ENCODE measurements at regions not wholly inside any gene's neighbourhood (a gene's known extent, or its start where the extent isn't known, plus 50 kb on each side); places are given as distances from the start of the nearest gene placed in this dataset.
"Not testable (repeated sequence)": the region's sequence is repeated elsewhere in the genome, so short reads cannot be mapped to it uniquely, and the experiment has no call there.

DNA sequence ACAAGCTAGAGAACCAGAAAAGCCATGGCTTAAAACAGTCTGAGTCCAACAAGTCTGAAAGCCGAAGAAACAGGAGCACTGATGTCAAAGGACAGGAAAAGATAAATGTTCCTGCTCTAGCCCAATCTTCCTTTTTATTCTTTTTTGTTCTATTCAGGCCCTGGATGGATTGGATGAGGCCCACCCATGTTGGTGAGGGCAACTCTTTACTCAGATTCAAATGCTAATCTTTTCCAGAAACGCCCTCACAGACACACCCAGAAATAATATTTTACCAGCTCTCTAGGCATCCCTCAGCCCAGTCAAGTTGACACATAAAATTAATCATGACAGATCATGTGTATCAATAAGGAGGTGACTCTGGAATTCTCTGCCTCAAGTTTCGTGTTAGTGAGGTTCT lies 1002.7 kb downstream of the STPG2 start:
- H3K27me3 ChIP-seq (ENCODE audit: control insufficient read depth, insufficient read depth, low read length), result no peaks in the 10 kb centered on the region
- DNase-seq, result no peak
- no peaks in the 10 kb centered on the region for H3K36me3 ChIP-seq (replicated peaks; ENCODE audit: control insufficient read depth, insufficient read depth, low read length)
- H3K4me3 ChIP-seq (ENCODE audit: insufficient read depth, low read depth, low read length), result peak overlapping the region; percentile 49; the same call in 1 of the 2 replicates

GRCh38 chr4:97141332-97141731 lies 1001.9 kb downstream of the STPG2 start:
- H3K4me3 ChIP-seq (ENCODE audit: insufficient read depth, low read depth, low read length), result peak overlapping the region; percentile 49; the same call in 1 of the 2 replicates
- not testable (repeated sequence) for H3K27me3 ChIP-seq (ENCODE audit: control insufficient read depth, insufficient read depth, low read length); H3K36me3 ChIP-seq (replicated peaks; ENCODE audit: control insufficient read depth, insufficient read depth, low read length); DNase-seq

DNA sequence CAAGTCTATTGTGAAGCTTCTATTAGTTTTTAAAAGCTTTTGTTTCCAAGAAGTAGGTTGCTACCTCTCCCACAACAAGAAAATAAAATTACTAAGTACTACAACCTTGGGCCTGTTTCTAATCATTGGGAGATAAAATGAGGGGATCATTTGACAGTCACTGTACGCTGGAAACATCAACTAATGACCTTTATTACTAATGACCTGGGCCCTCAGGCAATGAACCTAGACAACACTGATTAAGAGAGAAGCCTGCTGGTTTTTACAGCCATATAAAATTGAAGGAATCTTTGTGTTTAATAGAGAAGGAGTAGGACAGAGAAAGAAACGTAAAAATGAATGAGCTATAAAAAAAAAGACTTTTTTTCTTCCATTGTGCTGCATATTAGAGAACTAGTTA lies 1000.9 kb downstream of the STPG2 start:
- H3K36me3 ChIP-seq (replicated peaks; ENCODE audit: control insufficient read depth, insufficient read depth, low read length), result no peaks in the 10 kb centered on the region
- DNase-seq, result no peak
- H3K4me3 ChIP-seq (ENCODE audit: insufficient read depth, low read depth, low read length), result no peak overlapping the region
- H3K27me3 ChIP-seq (ENCODE audit: control insufficient read depth, insufficient read depth, low read length), result no peaks in the 10 kb centered on the region

GRCh38 chr4:97142893-97143292 lies 1000.4 kb downstream of the STPG2 start:
- Histone ChIP-seq H3K27me3 (ENCODE audit: control insufficient read depth, insufficient read depth, low read length) (no peaks in the 10 kb centered on the region), H3K36me3 (replicated peaks; ENCODE audit: control insufficient read depth, insufficient read depth, low read length) (no peaks in the 10 kb centered on the region), H3K4me3 (ENCODE audit: insufficient read depth, low read depth, low read length) (no peak overlapping the region)
- DNase-seq, result no peak

GRCh38 chr4:97144199-97144598 lies 999.1 kb downstream of the STPG2 start:
- DNase-seq, result no peak

DNA sequence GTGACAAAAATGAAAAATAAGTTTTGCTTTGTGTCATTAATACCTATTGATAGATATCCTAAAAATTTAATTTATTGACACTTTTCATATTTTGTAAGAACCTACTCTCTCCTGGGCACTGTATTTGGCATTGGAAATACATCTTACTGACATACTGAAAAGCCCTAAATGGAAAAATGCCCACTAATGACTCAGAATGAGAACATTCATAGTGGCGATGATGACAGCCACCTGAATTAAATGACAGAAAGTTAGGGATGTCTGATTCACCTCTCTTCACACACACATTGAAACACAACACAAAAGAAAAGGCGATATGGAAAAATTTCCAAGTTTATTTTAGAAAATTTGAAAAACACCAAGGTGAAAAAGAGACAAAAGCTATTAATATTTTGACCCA lies 992.3 kb downstream of the STPG2 start:
- no peaks in the 10 kb centered on the region for H3K36me3 ChIP-seq (replicated peaks; ENCODE audit: control insufficient read depth, insufficient read depth, low read length)
- DNase-seq, result no peak
- H3K4me3 ChIP-seq (ENCODE audit: insufficient read depth, low read depth, low read length), result no peak overlapping the region
- H3K27me3 ChIP-seq (ENCODE audit: control insufficient read depth, insufficient read depth, low read length), result no peaks in the 10 kb centered on the region

More at GRCh38 chr4:97144199-97144598, 999.1 kb downstream of the STPG2 start:
- H3K27me3 ChIP-seq (ENCODE audit: control insufficient read depth, insufficient read depth, low read length), result no peaks in the 10 kb centered on the region
- H3K4me3 ChIP-seq (ENCODE audit: insufficient read depth, low read depth, low read length), result no peak overlapping the region
- H3K36me3 ChIP-seq (replicated peaks; ENCODE audit: control insufficient read depth, insufficient read depth, low read length), result no peaks in the 10 kb centered on the region

GRCh38 chr4:97152149-97152548 lies 991.1 kb downstream of the STPG2 start:
- no peaks in the 10 kb centered on the region for H3K36me3 ChIP-seq (replicated peaks; ENCODE audit: control insufficient read depth, insufficient read depth, low read length)
- no peak overlapping the region for H3K4me3 ChIP-seq (ENCODE audit: insufficient read depth, low read depth, low read length)
- H3K27me3 ChIP-seq (ENCODE audit: control insufficient read depth, insufficient read depth, low read length), result no peaks in the 10 kb centered on the region
- no peak for DNase-seq

GRCh38 chr4:97153042-97153441 lies 990.2 kb downstream of the STPG2 start:
- DNase-seq, result peak; percentile 0

DNA sequence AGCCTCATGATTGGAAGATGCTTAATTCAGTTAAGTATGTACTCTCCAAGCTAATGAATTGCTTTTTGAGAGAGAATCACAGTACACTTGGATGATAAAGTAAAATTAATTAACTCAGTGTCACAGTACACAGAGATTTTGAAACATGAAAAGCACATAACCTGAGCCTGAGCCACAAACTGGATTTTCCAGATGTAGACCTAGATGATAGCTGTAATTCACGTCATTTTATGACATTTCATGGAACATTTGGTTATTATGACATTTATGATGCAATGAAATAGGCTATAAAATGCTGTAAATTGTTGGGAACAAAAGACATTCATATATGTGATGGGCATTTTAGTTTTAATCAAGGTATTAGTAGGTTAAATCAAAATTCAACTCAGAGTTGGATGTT lies 983.7 kb downstream of the STPG2 start:
- no peak for DNase-seq
- Histone ChIP-seq H3K36me3 (replicated peaks; ENCODE audit: control insufficient read depth, insufficient read depth, low read length) (no peaks in the 10 kb centered on the region), H3K27me3 (ENCODE audit: control insufficient read depth, insufficient read depth, low read length) (no peaks in the 10 kb centered on the region), H3K4me3 (ENCODE audit: insufficient read depth, low read depth, low read length) (no peak overlapping the region)

More at GRCh38 chr4:97153042-97153441, 990.2 kb downstream of the STPG2 start:
- Histone ChIP-seq H3K4me3 (ENCODE audit: insufficient read depth, low read depth, low read length) (no peak overlapping the region), H3K27me3 (ENCODE audit: control insufficient read depth, insufficient read depth, low read length) (no peaks in the 10 kb centered on the region), H3K36me3 (replicated peaks; ENCODE audit: control insufficient read depth, insufficient read depth, low read length) (no peaks in the 10 kb centered on the region)

- no peaks in the 10 kb centered on the region for H3K27me3 ChIP-seq (ENCODE audit: control insufficient read depth, insufficient read depth, low read length)
- H3K36me3 ChIP-seq (replicated peaks; ENCODE audit: control insufficient read depth, insufficient read depth, low read length), result no peaks in the 10 kb centered on the region
- DNase-seq, result no peak
- no peak overlapping the region for H3K4me3 ChIP-seq (ENCODE audit: insufficient read depth, low read depth, low read length)
These were observed 958.0 kb downstream of the STPG2 start for GRCh38 chr4:97185233-97185632.

GRCh38 chr4:97197106-97197505 lies 946.2 kb downstream of the STPG2 start:
- Histone ChIP-seq H3K36me3 (replicated peaks; ENCODE audit: control insufficient read depth, insufficient read depth, low read length) (no peaks in the 10 kb centered on the region), H3K27me3 (ENCODE audit: control insufficient read depth, insufficient read depth, low read length) (no peaks in the 10 kb centered on the region), H3K4me3 (ENCODE audit: insufficient read depth, low read depth, low read length) (no peak overlapping the region)
- DNase-seq, result no peak

DNA sequence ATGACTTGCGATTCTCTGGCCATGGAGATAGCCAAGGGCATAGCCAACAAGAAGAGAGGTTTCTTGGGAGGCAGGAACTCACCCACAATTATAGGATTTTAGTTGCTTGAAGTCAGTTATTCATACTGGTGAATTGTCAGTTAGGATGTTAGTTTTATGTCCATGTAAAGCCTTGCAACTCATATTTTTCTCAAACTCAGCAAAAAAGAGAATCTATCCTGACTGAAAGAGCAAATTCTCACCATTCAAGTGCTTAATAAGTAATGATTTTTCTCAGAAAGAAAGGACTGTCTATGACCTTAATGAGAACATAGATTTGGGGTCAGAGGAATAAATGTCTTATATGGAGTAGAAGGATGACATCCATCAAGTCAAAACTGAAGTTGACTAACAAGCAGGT lies 934.5 kb downstream of the STPG2 start:
- no peak overlapping the region for H3K4me3 ChIP-seq (ENCODE audit: insufficient read depth, low read depth, low read length)
- no peaks in the 10 kb centered on the region for H3K27me3 ChIP-seq (ENCODE audit: control insufficient read depth, insufficient read depth, low read length)
- DNase-seq, result no peak
- H3K36me3 ChIP-seq (replicated peaks; ENCODE audit: control insufficient read depth, insufficient read depth, low read length), result no peaks in the 10 kb centered on the region

- Histone ChIP-seq H3K4me3 (ENCODE audit: insufficient read depth, low read depth, low read length) (no peak overlapping the region), H3K27me3 (ENCODE audit: control insufficient read depth, insufficient read depth, low read length) (no peaks in the 10 kb centered on the region), H3K36me3 (replicated peaks; ENCODE audit: control insufficient read depth, insufficient read depth, low read length) (no peaks in the 10 kb centered on the region)
- no peak for DNase-seq
These were observed 927.8 kb downstream of the STPG2 start for GRCh38 chr4:97215409-97215941.

GRCh38 chr4:97216046-97216445 lies 927.2 kb downstream of the STPG2 start:
- no peak for DNase-seq
- H3K27me3 ChIP-seq (ENCODE audit: control insufficient read depth, insufficient read depth, low read length), result no peaks in the 10 kb centered on the region
- H3K36me3 ChIP-seq (replicated peaks; ENCODE audit: control insufficient read depth, insufficient read depth, low read length), result no peaks in the 10 kb centered on the region
- H3K4me3 ChIP-seq (ENCODE audit: insufficient read depth, low read depth, low read length), result no peak overlapping the region

- Histone ChIP-seq H3K27me3 (ENCODE audit: control insufficient read depth, insufficient read depth, low read length) (no peaks in the 10 kb centered on the region), H3K36me3 (replicated peaks; ENCODE audit: control insufficient read depth, insufficient read depth, low read length) (no peaks in the 10 kb centered on the region), H3K4me3 (ENCODE audit: insufficient read depth, low read depth, low read length) (no peak overlapping the region)
- peak; percentile 43 for DNase-seq
These were observed 907.8 kb downstream of the STPG2 start for GRCh38 chr4:97235521-97235920.

All from H7 (cell line).